K562 (cell line): ENCODE measurements at regions not wholly inside any gene's neighbourhood (a gene's known extent, or its start where the extent isn't known, plus 50 kb on each side); places are given as distances from the start of the nearest gene placed in this dataset.
"Not testable (repeated sequence)": the region's sequence is repeated elsewhere in the genome, so short reads cannot be mapped to it uniquely, and the experiment has no call there.

Experiments used
- ATAC-seq: fragments of 200-7000 bp; cut with Tn5 transposase; 3 replicates; pipeline ENCODE4 v1.9.1; 2020; ENCODE audit warnings: moderate library complexity
- BruUV-seq: library from RNA; stranded (reverse); fragments of 400-500 nt; replicated peaks from 2 replicates; lab custom pipeline; 2021; lab: Mats Ljungman, UMichigan
- CTCF ChIA-PET: fragments of 300-600 bp; formaldehyde crosslinking; extraction: SDS; loops from one replicate; lab custom pipeline; 2021; ENCODE audit warnings: low intra/inter-chr PET ratio; lab: Yijun Ruan, JAX
- POLR2A ChIA-PET: fragments of 300-600, 350-650 bp; sonication (Branson Sonifier 250); formaldehyde crosslinking; extraction: SDS; loops from one replicate; lab custom pipeline; 2021; ENCODE audit warnings: antibody characterized with exemption, inconsistent platforms; lab: Yijun Ruan, JAX
- DNase-seq, 4 experiments: peaks; one replicate each; pipeline versions ENCODE4 v3.0.0 to v3.0.0-alpha.2; 2011 to 2018; ENCODE audit warnings: low spot score in 3 of 4, mixed read lengths in 3 of 4; ENCODE audit errors: extremely low read depth in 1 of 4
- FAIRE-seq: peaks from 2 replicates; lab custom pipeline; 2011; peaks lifted over from hg19 to GRCh38; lab: Jason Lieb, UNC
- H2AFZ ChIP-seq: 2 replicates; pipeline ENCODE4 v1.6.0; 2011; ENCODE audit warnings: low read depth, low read length, control low read depth, inconsistent platforms
- H3K27ac ChIP-seq: fragments of 200-600 bp; 3 replicates; pipeline ENCODE4 v1.8.0; 2011; ENCODE audit warnings: low read depth, mild to moderate bottlenecking, control low read depth, inconsistent platforms, low read length, moderate library complexity, mixed read lengths; ENCODE audit errors: extremely low read depth
- H3K27me3 ChIP-seq, 2 experiments: fragments of 300-600 bp in 1 of 2; 2 replicates in 1 of 2; 3 replicates in 1 of 2; pipeline versions ENCODE4 v1.6.0 to v1.8.0; 2011; ENCODE audit warnings: inconsistent platforms in 2 of 2, low read length in 2 of 2, mild to moderate bottlenecking in 1 of 2, mixed read lengths in 1 of 2, moderate library complexity in 1 of 2; ENCODE audit not compliant: control insufficient read depth in 2 of 2, insufficient read depth in 2 of 2
- H3K36me3 ChIP-seq: fragments of 300-600 bp; 3 replicates; pipeline ENCODE4 v1.8.0; 2011; ENCODE audit warnings: mild to moderate bottlenecking, low read length, inconsistent platforms; ENCODE audit not compliant: control insufficient read depth, insufficient read depth
- H3K4me1 ChIP-seq, 2 experiments: fragments of 200-600 bp in 1 of 2; replicated peaks in 1 of 2; 2 replicates in 1 of 2; 3 replicates in 1 of 2; pipeline versions ENCODE4 v1.5.1 to v1.8.0; 2011; ENCODE audit warnings: inconsistent platforms in 2 of 2, low read length in 2 of 2, mild to moderate bottlenecking in 1 of 2, mixed read lengths in 1 of 2, moderate library complexity in 1 of 2; ENCODE audit not compliant: control insufficient read depth in 2 of 2, insufficient read depth in 2 of 2
- H3K4me2 ChIP-seq: 2 replicates; pipeline ENCODE4 v1.6.1; 2011; ENCODE audit warnings: low read length, control low read depth, inconsistent platforms, mixed read lengths; ENCODE audit not compliant: insufficient read depth
- H3K4me3 ChIP-seq: fragments of 200-600 bp; sonication (generic), shearing (Covaris generic); 2 replicates; pipeline ENCODE4 v1.5.1; 2016; ENCODE audit warnings: control low read depth, inconsistent platforms
- H3K79me2 ChIP-seq: fragments of 200-600 bp; 3 replicates; pipeline ENCODE4 v1.8.0; 2011; ENCODE audit warnings: low read length, inconsistent platforms; ENCODE audit not compliant: control insufficient read depth, insufficient read depth
- H3K9ac ChIP-seq, 2 experiments: 2 replicates each; pipeline versions ENCODE4 v1.6.0 to v1.6.1; 2011; ENCODE audit warnings: low read depth in 2 of 2, low read length in 2 of 2, control low read depth in 1 of 2, inconsistent platforms in 1 of 2, mild to moderate bottlenecking in 1 of 2, mixed read lengths in 1 of 2; ENCODE audit not compliant: insufficient read depth in 1 of 2
- H3K9me1 ChIP-seq: one replicate; pipeline ENCODE4 v1.6.0; 2011; ENCODE audit warnings: inconsistent platforms, mild to moderate bottlenecking, low read length, moderate library complexity; ENCODE audit not compliant: control insufficient read depth, insufficient read depth
- H3K9me3 ChIP-seq: replicated peaks from 2 replicates; pipeline ENCODE4 v1.5.1; 2011; ENCODE audit warnings: low read depth, low read length, inconsistent platforms; ENCODE audit not compliant: control insufficient read depth, insufficient read depth
- H4K20me1 ChIP-seq: replicated peaks from 2 replicates; pipeline ENCODE4 v1.6.1; 2011; ENCODE audit warnings: low read length, inconsistent platforms, mixed read lengths; ENCODE audit not compliant: control insufficient read depth, insufficient read depth
- CREBBP ChIP-seq: IDR thresholded peaks from one replicate; pipeline ENCODE4 v1.6.1; 2012; ENCODE audit warnings: low read depth, mild to moderate bottlenecking, control low read depth, inconsistent platforms, low read length
- CXXC5 ChIP-seq: fragments of 250-450 bp; sonication (Bioruptor Pico); IDR thresholded peaks from 2 replicates; pipeline ENCODE4 v1.8.0; 2022; ENCODE audit warnings: inconsistent platforms, mild to moderate bottlenecking, moderate library complexity
- EZH2 ChIP-seq: IDR thresholded peaks from 2 replicates; pipeline ENCODE4 v1.6.1; 2012; ENCODE audit warnings: low read depth, mild to moderate bottlenecking, inconsistent platforms, low read length, borderline replicate concordance
- HDAC1 ChIP-seq, 2 experiments: fragments of 450-650 bp; IDR thresholded peaks; 2 replicates each; pipeline ENCODE4 v1.6.1; 2016 to 2017; ENCODE audit warnings: inconsistent platforms in 1 of 2, mild to moderate bottlenecking in 1 of 2, moderate library complexity in 1 of 2
- HMG20B ChIP-seq: fragments of 250-450 bp; sonication (Bioruptor Pico); IDR thresholded peaks from 2 replicates; pipeline ENCODE4 v1.5.0; 2021; ENCODE audit warnings: mild to moderate bottlenecking
- MEF2D ChIP-seq: conservative IDR thresholded peaks from 2 replicates; pipeline ENCODE4 v1.6.1; 2016; ENCODE audit warnings: low read depth, missing genetic modification characterization, missing compliant biosample characterization
- NFE2L1 ChIP-seq: fragments of 450-650 bp; IDR thresholded peaks from 2 replicates; pipeline ENCODE4 v1.6.1; 2016; ENCODE audit warnings: missing genetic modification characterization, low read depth, mild to moderate bottlenecking, missing compliant biosample characterization, moderate library complexity, borderline replicate concordance
- TCF15 ChIP-seq: fragments of 250-450 bp; sonication (Bioruptor Pico); IDR thresholded peaks from 2 replicates; pipeline ENCODE4 v1.8.0; 2022; ENCODE audit warnings: moderate library complexity, mild to moderate bottlenecking, inconsistent platforms
- TEAD2 ChIP-seq: fragments of 450-650 bp; IDR thresholded peaks from 2 replicates; pipeline ENCODE4 v1.6.1; 2016; ENCODE audit warnings: missing genetic modification characterization, control low read depth, missing compliant biosample characterization
- ZNF146 ChIP-seq: IDR thresholded peaks from one replicate; pipeline ENCODE4 v1.6.1; 2018; ENCODE audit warnings: missing compliant biosample characterization; ENCODE audit not compliant: unreplicated experiment
- ZNF589 ChIP-seq: fragments of 200-800 bp; sonication (Bioruptor generic); IDR thresholded peaks from 2 replicates; pipeline ENCODE4 v1.6.1; 2016; ENCODE audit warnings: low read depth, missing genetic modification characterization, missing compliant biosample characterization
- WGBS: fragments of 100-300 bp; shearing (Covaris generic); methylation state at CpG from one replicate; pipeline ENCODE4 v1.1.6; 2016; ENCODE audit warnings: low coverage, mixed read lengths; ENCODE audit not compliant: insufficient coverage; ENCODE audit errors: missing lambda C conversion rate; 5-methylcytosine and 5-hydroxymethylcytosine counted together
- in situ Hi-C: fragments of 300-500 bp; cut with MboI; formaldehyde crosslinking; loops from 4 replicates; pipeline ENCODE4 v1.15.0; 2018; ENCODE audit warnings: inconsistent platforms, mixed read lengths
- intact Hi-C: fragments of 100-400 bp; cut with micrococcal nuclease; formaldehyde crosslinking; loops from 2 replicates; pipeline ENCODE4 v1.14.2; 2022
- TF ChIP-seq, protein P1 (sequence below): sonication (generic); formaldehyde crosslinking; IDR thresholded peaks from 2 replicates; pipeline ENCODE4 v1.8.0; 2023; ENCODE audit warnings: mild to moderate bottlenecking, missing genetic modification reagents
- TF ChIP-seq, protein P2 (sequence below), 2 experiments: fragments of 450-650 bp in 1 of 2; sonication (generic) in 1 of 2; formaldehyde crosslinking in 1 of 2; IDR thresholded peaks in 1 of 2; conservative IDR thresholded peaks in 1 of 2; 2 replicates each; pipeline versions ENCODE4 v1.6.1 to v1.8.1; 2016 to 2023; ENCODE audit warnings: mild to moderate bottlenecking in 2 of 2, moderate library complexity in 2 of 2, inconsistent platforms in 1 of 2, missing genetic modification reagents in 1 of 2

GRCh38 chr5:92255605-92256004 lies 872.5 kb upstream of the ARRDC3 start:
- ATAC-seq, H3K4me1 ChIP-seq, H3K27ac ChIP-seq, H3K4me3 ChIP-seq, H4K20me1 ChIP-seq, BruUV-seq, H2AFZ ChIP-seq, CTCF ChIA-PET, H3K4me2 ChIP-seq, H3K9ac ChIP-seq, H3K79me2 ChIP-seq, H3K9me3 ChIP-seq, DNase-seq, H3K9me1 ChIP-seq, H3K36me3 ChIP-seq, intact Hi-C loops, H3K27me3 ChIP-seq, FAIRE-seq, in situ Hi-C loops, POLR2A ChIA-PET: not testable (repeated sequence)
- peak; percentile 92 for TF ChIP-seq ZNF146 (CRISPR knock-in tag)

GRCh38 chr5:92248518-92248917 lies 865.4 kb upstream of the ARRDC3 start:
- Histone ChIP-seq H3K9ac (no peak overlapping the region), H3K27ac (no peak overlapping the region), H3K4me3 (no peak overlapping the region), H3K36me3 (no peaks in the 10 kb centered on the region), H3K9me1 (no peaks in the 10 kb centered on the region), H2AFZ (no peak overlapping the region), H3K4me1 (no peaks in the 10 kb centered on the region), H3K4me2 (no peak overlapping the region), H3K79me2 (no peaks in the 10 kb centered on the region), H3K9me3 (no peaks in the 10 kb centered on the region), H3K27me3 (no peaks in the 10 kb centered on the region), H4K20me1 (no peaks in the 10 kb centered on the region)
- intact Hi-C loops, result no loop called here
- DNase-seq, result no peak
- in situ Hi-C loops, result no loop called here
- 4% methylated on average over 6 of the region's 6 CpGs for WGBS
- ChIA-PET POLR2A (no interaction called here), CTCF (no interaction called here)
- FAIRE-seq, result no peak
- no peak for ATAC-seq
- BruUV-seq, result no TSS peak
- TF ChIP-seq HDAC1 (IDR thresholded peaks at IDR 0.05), result no peak
- TF ChIP-seq MEF2D (tag), result no peak
- TF ChIP-seq, protein P1, sequence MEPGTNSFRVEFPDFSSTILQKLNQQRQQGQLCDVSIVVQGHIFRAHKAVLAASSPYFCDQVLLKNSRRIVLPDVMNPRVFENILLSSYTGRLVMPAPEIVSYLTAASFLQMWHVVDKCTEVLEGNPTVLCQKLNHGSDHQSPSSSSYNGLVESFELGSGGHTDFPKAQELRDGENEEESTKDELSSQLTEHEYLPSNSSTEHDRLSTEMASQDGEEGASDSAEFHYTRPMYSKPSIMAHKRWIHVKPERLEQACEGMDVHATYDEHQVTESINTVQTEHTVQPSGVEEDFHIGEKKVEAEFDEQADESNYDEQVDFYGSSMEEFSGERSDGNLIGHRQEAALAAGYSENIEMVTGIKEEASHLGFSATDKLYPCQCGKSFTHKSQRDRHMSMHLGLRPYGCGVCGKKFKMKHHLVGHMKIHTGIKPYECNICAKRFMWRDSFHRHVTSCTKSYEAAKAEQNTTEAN, result no peak
- TF ChIP-seq, protein P2, sequence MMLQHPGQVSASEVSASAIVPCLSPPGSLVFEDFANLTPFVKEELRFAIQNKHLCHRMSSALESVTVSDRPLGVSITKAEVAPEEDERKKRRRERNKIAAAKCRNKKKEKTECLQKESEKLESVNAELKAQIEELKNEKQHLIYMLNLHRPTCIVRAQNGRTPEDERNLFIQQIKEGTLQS (IDR thresholded peaks at IDR 0.05), result no peak
- TF ChIP-seq, protein P2 (CRISPR knock-in tag; conservative IDR thresholded peaks at IDR 0.05), result no peak
- TF ChIP-seq TEAD2 (tag), result no peak
- no peak for TF ChIP-seq CXXC5
- no peak for TF ChIP-seq CREBBP
- TF ChIP-seq HMG20B, result no peak
- no peak for TF ChIP-seq ZNF589 (CRISPR knock-in tag)
- TF ChIP-seq TCF15 (CRISPR knock-in tag), result no peak
- TF ChIP-seq EZH2, result no peak
- no peak for TF ChIP-seq NFE2L1
